Omental fat pad (tissue), 3 donors: ENCODE measurements at regions not wholly inside any gene's neighbourhood (a gene's known extent, or its start where the extent isn't known, plus 50 kb on each side); places are given as distances from the start of the nearest gene placed in this dataset.

Experiments used
- ATAC-seq: fragments of 150-250 bp; one replicate; pipeline ENCODE4 v1.9.1; 2016; ENCODE audit warnings: mild to moderate bottlenecking, moderate library complexity; ENCODE audit not compliant: low FRiP score
- DNase-seq: peaks from one replicate; pipeline ENCODE4 v3.0.0-alpha.2; 2019; ENCODE audit warnings: low spot score
- CTCF ChIP-seq, 3 donors: fragments of 450-650 bp; IDR thresholded peaks; one replicate each; pipeline ENCODE4 v1.5.1; 2016 to 2017; ENCODE audit warnings: antibody characterized with exemption in 3 of 3, mild to moderate bottlenecking in 3 of 3, moderate library complexity in 2 of 3

GRCh38 chr1:30475966-30476365 is 247.4 kb downstream of the MATN1 start:
- no peak for TF ChIP-seq CTCF (IDR thresholded peaks at IDR 0.05)
- ATAC-seq: no peak
- DNase-seq: no peak

GRCh38 chr1:30475201-30475600 is 248.2 kb downstream of the MATN1 start:
- no peak for TF ChIP-seq CTCF (IDR thresholded peaks at IDR 0.05)
- no peak for DNase-seq
- ATAC-seq: no peak

- ATAC-seq (no peak), DNase-seq (no peak)
- no peak for TF ChIP-seq CTCF (IDR thresholded peaks at IDR 0.05)
These were observed 248.6 kb downstream of the MATN1 start for GRCh38 chr1:30474818-30475200.

GRCh38 chr1:30473922-30474817 is 249.2 kb downstream of the MATN1 start:
- ATAC-seq (no peak), DNase-seq (no peak)
- TF ChIP-seq CTCF (IDR thresholded peaks at IDR 0.05): no peak

- DNase-seq (no peak), ATAC-seq (no peak)
- TF ChIP-seq CTCF (IDR thresholded peaks at IDR 0.05): no peak
These were observed 250.9 kb downstream of the MATN1 start for GRCh38 chr1:30472526-30472925.

- DNase-seq: no peak
- ATAC-seq: no peak
These were observed 251.4 kb downstream of the MATN1 start for GRCh38 chr1:30472009-30472408.

More at GRCh38 chr1:30472009-30472408, 251.4 kb downstream of the MATN1 start:
- no peak for TF ChIP-seq CTCF (IDR thresholded peaks at IDR 0.05)
